ENCODE measurements at regions not wholly inside any gene's neighbourhood (a gene's known extent, or its start where the extent isn't known, plus 50 kb on each side); places are given as distances from the start of the nearest gene placed in this dataset.

GRCh38 chr9:78831726-78832125 lies 534.8 kb downstream of the PSAT1 start:
- Histone ChIP-seq H3K27me3 (ENCODE audit: control insufficient read depth, insufficient read depth, low read length) (no peaks in the 10 kb centered on the region), H3K4me1 (ENCODE audit: control insufficient read depth, insufficient read depth, low read length) (no peaks in the 10 kb centered on the region), H3K9me3 (ENCODE audit: control insufficient read depth, low read depth, low read length) (no peaks in the 10 kb centered on the region), H3K27ac (ENCODE audit: low read length) (no peak overlapping the region), H3K36me3 (ENCODE audit: control insufficient read depth, insufficient read depth, low read length) (no peaks in the 10 kb centered on the region), H3K4me3 (ENCODE audit: low read length) (no peak overlapping the region)
- no CpG with 5 or more reads among the region's 1 CpG for WGBS (ENCODE audit: insufficient coverage, low lambda C conversion rate)
- DNase-seq, result no peak

GRCh38 chr9:78835928-78836450 lies 539.1 kb downstream of the PSAT1 start:
- DNase-seq, result no peak
- H3K9me3 ChIP-seq (ENCODE audit: control insufficient read depth, low read depth, low read length), result no peaks in the 10 kb centered on the region
- H3K4me3 ChIP-seq (ENCODE audit: low read length), result no peak overlapping the region
- WGBS (ENCODE audit: insufficient coverage, low lambda C conversion rate), result 86% methylated on average over 2 of the region's 5 CpGs
- H3K36me3 ChIP-seq (ENCODE audit: control insufficient read depth, insufficient read depth, low read length), result no peaks in the 10 kb centered on the region
- H3K4me1 ChIP-seq (ENCODE audit: control insufficient read depth, insufficient read depth, low read length), result no peaks in the 10 kb centered on the region
- no peak overlapping the region for H3K27ac ChIP-seq (ENCODE audit: low read length)
- no peaks in the 10 kb centered on the region for H3K27me3 ChIP-seq (ENCODE audit: control insufficient read depth, insufficient read depth, low read length)

GRCh38 chr9:78839252-78839651 lies 542.3 kb downstream of the PSAT1 start:
- no peak for DNase-seq
- no peaks in the 10 kb centered on the region for H3K36me3 ChIP-seq (ENCODE audit: control insufficient read depth, insufficient read depth, low read length)

GRCh38 chr9:78848061-78848460 lies 551.1 kb downstream of the PSAT1 start:
- peaks cover 6% of the 10 kb centered on the region for H3K9me3 ChIP-seq (ENCODE audit: control insufficient read depth, low read depth, low read length)
- H3K27me3 ChIP-seq (ENCODE audit: control insufficient read depth, insufficient read depth, low read length), result no peaks in the 10 kb centered on the region
- H3K27ac ChIP-seq (ENCODE audit: low read length), result no peak overlapping the region
- H3K4me3 ChIP-seq (ENCODE audit: low read length), result no peak overlapping the region
- no peaks in the 10 kb centered on the region for H3K4me1 ChIP-seq (ENCODE audit: control insufficient read depth, insufficient read depth, low read length)
- H3K36me3 ChIP-seq (ENCODE audit: control insufficient read depth, insufficient read depth, low read length), result no peaks in the 10 kb centered on the region
- no CpG with 5 or more reads among the region's 2 CpGs for WGBS (ENCODE audit: insufficient coverage, low lambda C conversion rate)
- DNase-seq, result no peak

More at GRCh38 chr9:78839252-78839651, 542.3 kb downstream of the PSAT1 start:
- no peak overlapping the region for H3K4me3 ChIP-seq (ENCODE audit: low read length)
- no CpG with 5 or more reads among the region's 2 CpGs for WGBS (ENCODE audit: insufficient coverage, low lambda C conversion rate)
- H3K27ac ChIP-seq (ENCODE audit: low read length), result no peak overlapping the region
- H3K27me3 ChIP-seq (ENCODE audit: control insufficient read depth, insufficient read depth, low read length), result no peaks in the 10 kb centered on the region
- H3K4me1 ChIP-seq (ENCODE audit: control insufficient read depth, insufficient read depth, low read length), result no peaks in the 10 kb centered on the region
- H3K9me3 ChIP-seq (ENCODE audit: control insufficient read depth, low read depth, low read length), result peaks cover 4% of the 10 kb centered on the region

GRCh38 chr9:78856144-78856543 lies 559.2 kb downstream of the PSAT1 start:
- no peak overlapping the region for H3K4me3 ChIP-seq (ENCODE audit: low read length)
- H3K4me1 ChIP-seq (ENCODE audit: control insufficient read depth, insufficient read depth, low read length), result no peaks in the 10 kb centered on the region
- no peaks in the 10 kb centered on the region for H3K9me3 ChIP-seq (ENCODE audit: control insufficient read depth, low read depth, low read length)
- no peaks in the 10 kb centered on the region for H3K27me3 ChIP-seq (ENCODE audit: control insufficient read depth, insufficient read depth, low read length)
- no peak for DNase-seq
- no peaks in the 10 kb centered on the region for H3K36me3 ChIP-seq (ENCODE audit: control insufficient read depth, insufficient read depth, low read length)
- no CpG with 5 or more reads among the region's 2 CpGs for WGBS (ENCODE audit: insufficient coverage, low lambda C conversion rate)
- H3K27ac ChIP-seq (ENCODE audit: low read length), result no peak overlapping the region

- no peak for DNase-seq
- WGBS (ENCODE audit: insufficient coverage, low lambda C conversion rate), result no CpG with 5 or more reads among the region's 8 CpGs
- no peaks in the 10 kb centered on the region for H3K9me3 ChIP-seq (ENCODE audit: control insufficient read depth, low read depth, low read length)
- H3K4me3 ChIP-seq (ENCODE audit: low read length), result no peak overlapping the region
- H3K36me3 ChIP-seq (ENCODE audit: control insufficient read depth, insufficient read depth, low read length), result no peaks in the 10 kb centered on the region
- no peak overlapping the region for H3K27ac ChIP-seq (ENCODE audit: low read length)
- no peaks in the 10 kb centered on the region for H3K27me3 ChIP-seq (ENCODE audit: control insufficient read depth, insufficient read depth, low read length)
- H3K4me1 ChIP-seq (ENCODE audit: control insufficient read depth, insufficient read depth, low read length), result no peaks in the 10 kb centered on the region
Measured at GRCh38 chr9:78856781-78857180, 559.9 kb downstream of the PSAT1 start.

- no CpG with 5 or more reads among the region's 23 CpGs for WGBS (ENCODE audit: insufficient coverage, low lambda C conversion rate)
- no peaks in the 10 kb centered on the region for H3K36me3 ChIP-seq (ENCODE audit: control insufficient read depth, insufficient read depth, low read length)
- H3K4me3 ChIP-seq (ENCODE audit: low read length), result no peak overlapping the region
- no peak for DNase-seq
- H3K27me3 ChIP-seq (ENCODE audit: control insufficient read depth, insufficient read depth, low read length), result no peaks in the 10 kb centered on the region
- H3K9me3 ChIP-seq (ENCODE audit: control insufficient read depth, low read depth, low read length), result no peaks in the 10 kb centered on the region
- no peak overlapping the region for H3K27ac ChIP-seq (ENCODE audit: low read length)
- H3K4me1 ChIP-seq (ENCODE audit: control insufficient read depth, insufficient read depth, low read length), result no peaks in the 10 kb centered on the region
Measured at GRCh38 chr9:78857373-78858225, 560.7 kb downstream of the PSAT1 start.

- H3K4me3 ChIP-seq (ENCODE audit: low read length), result no peak overlapping the region
- no peaks in the 10 kb centered on the region for H3K36me3 ChIP-seq (ENCODE audit: control insufficient read depth, insufficient read depth, low read length)
- H3K27ac ChIP-seq (ENCODE audit: low read length), result no peak overlapping the region
- H3K9me3 ChIP-seq (ENCODE audit: control insufficient read depth, low read depth, low read length), result no peaks in the 10 kb centered on the region
- H3K27me3 ChIP-seq (ENCODE audit: control insufficient read depth, insufficient read depth, low read length), result no peaks in the 10 kb centered on the region
- no peak for DNase-seq
- WGBS (ENCODE audit: insufficient coverage, low lambda C conversion rate), result no CpG with 5 or more reads among the region's 1 CpG
- H3K4me1 ChIP-seq (ENCODE audit: control insufficient read depth, insufficient read depth, low read length), result no peaks in the 10 kb centered on the region
Measured at GRCh38 chr9:78858266-78858665, 561.3 kb downstream of the PSAT1 start.

- Histone ChIP-seq H3K4me1 (ENCODE audit: control insufficient read depth, insufficient read depth, low read length) (no peaks in the 10 kb centered on the region), H3K27me3 (ENCODE audit: control insufficient read depth, insufficient read depth, low read length) (no peaks in the 10 kb centered on the region), H3K36me3 (ENCODE audit: control insufficient read depth, insufficient read depth, low read length) (no peaks in the 10 kb centered on the region), H3K9me3 (ENCODE audit: control insufficient read depth, low read depth, low read length) (no peaks in the 10 kb centered on the region), H3K4me3 (ENCODE audit: low read length) (no peak overlapping the region), H3K27ac (ENCODE audit: low read length) (no peak overlapping the region)
- DNase-seq, result no peak
Measured at GRCh38 chr9:78860801-78861475, 564.0 kb downstream of the PSAT1 start.

- H3K9me3 ChIP-seq (ENCODE audit: control insufficient read depth, low read depth, low read length), result no peaks in the 10 kb centered on the region
- no peaks in the 10 kb centered on the region for H3K36me3 ChIP-seq (ENCODE audit: control insufficient read depth, insufficient read depth, low read length)
- H3K27ac ChIP-seq (ENCODE audit: low read length), result no peak overlapping the region
- H3K4me3 ChIP-seq (ENCODE audit: low read length), result no peak overlapping the region
- DNase-seq, result no peak
- H3K4me1 ChIP-seq (ENCODE audit: control insufficient read depth, insufficient read depth, low read length), result no peaks in the 10 kb centered on the region
- H3K27me3 ChIP-seq (ENCODE audit: control insufficient read depth, insufficient read depth, low read length), result no peaks in the 10 kb centered on the region
- no CpG with 5 or more reads among the region's 4 CpGs for WGBS (ENCODE audit: insufficient coverage, low lambda C conversion rate)
Measured at GRCh38 chr9:78863531-78863930, 566.6 kb downstream of the PSAT1 start.

Data from large intestine (tissue), 3 donors.